WTC11 (cell line): ENCODE measurements at regions not wholly inside any gene's neighbourhood (a gene's known extent, or its start where the extent isn't known, plus 50 kb on each side); places are given as distances from the start of the nearest gene placed in this dataset.

ENCODE experiments used
- ATAC-seq: fragments of 200-7000 bp; cut with Tn5 transposase; 2 replicates; pipeline ENCODE4 v1.10.0; 2021; ENCODE audit warnings: mild to moderate bottlenecking, moderate library complexity
- CTCF ChIA-PET: fragments of 300-600 bp; sonication (Branson Sonifier 250); formaldehyde crosslinking; loops from one replicate; lab custom pipeline; 2021; ENCODE audit warnings: antibody characterized with exemption; lab: Charles Lee
- POLR2A ChIA-PET: fragments of 350-600 bp; sonication (Branson Sonifier 250); formaldehyde crosslinking; loops from one replicate; lab custom pipeline; 2021; ENCODE audit warnings: antibody characterized with exemption; lab: Charles Lee
- DNase-seq: peaks from one replicate; pipeline ENCODE4 v3.0.0; 2021; ENCODE audit warnings: low spot score
- H3K27ac Mint-ChIP-seq: 2 replicates; pipeline ENCODE4 v1.8.0; 2021; ENCODE audit warnings: mixed read lengths
- H3K27me3 Mint-ChIP-seq: 2 replicates; pipeline ENCODE4 v1.8.0; 2021; ENCODE audit warnings: low read depth, mild to moderate bottlenecking, moderate library complexity, mixed read lengths
- H3K36me3 Mint-ChIP-seq: 2 replicates; pipeline ENCODE4 v1.8.0; 2021; ENCODE audit warnings: mixed read lengths
- H3K4me1 Mint-ChIP-seq: 2 replicates; pipeline ENCODE4 v1.8.0; 2022; ENCODE audit warnings: mixed read lengths
- H3K4me3 Mint-ChIP-seq: 2 replicates; pipeline ENCODE4 v1.8.0; 2021; ENCODE audit warnings: mild to moderate bottlenecking, moderate library complexity, mixed read lengths
- H3K9me3 Mint-ChIP-seq: 2 replicates; pipeline ENCODE4 v1.8.0; 2021; ENCODE audit warnings: mixed read lengths
- CREM ChIP-seq: sonication (generic); formaldehyde crosslinking; IDR thresholded peaks from 2 replicates; pipeline ENCODE4 v1.8.1; 2022; ENCODE audit warnings: mild to moderate bottlenecking, missing genetic modification reagents, moderate library complexity
- CTCF ChIP-seq: fragments of 200-600 bp; IDR thresholded peaks from 2 replicates; pipeline ENCODE4 v1.8.0; 2022; ENCODE audit warnings: antibody characterized with exemption
- FOXJ3 ChIP-seq: sonication (generic); formaldehyde crosslinking; IDR thresholded peaks from 2 replicates; pipeline ENCODE4 v1.9.0; 2021; ENCODE audit warnings: missing genetic modification reagents, mild to moderate bottlenecking, borderline replicate concordance
- FOXP4 ChIP-seq: sonication (generic); formaldehyde crosslinking; IDR thresholded peaks from 2 replicates; pipeline ENCODE4 v1.8.0; 2022; ENCODE audit warnings: mild to moderate bottlenecking, missing genetic modification reagents
- HMGA2 ChIP-seq: fragments of 250-450 bp; sonication (Bioruptor Pico); IDR thresholded peaks from 2 replicates; pipeline ENCODE4 v1.4.0; 2021; ENCODE audit warnings: mild to moderate bottlenecking, moderate library complexity
- IRF1 ChIP-seq: sonication (generic); formaldehyde crosslinking; IDR thresholded peaks from 2 replicates; pipeline ENCODE4 v1.8.0; 2023; ENCODE audit warnings: missing genetic modification reagents
- JUN ChIP-seq: sonication (generic); formaldehyde crosslinking; IDR thresholded peaks from 2 replicates; pipeline ENCODE4 v1.8.0; 2023; ENCODE audit warnings: mild to moderate bottlenecking, missing genetic modification reagents
- MLX ChIP-seq: sonication (generic); formaldehyde crosslinking; IDR thresholded peaks from 2 replicates; pipeline ENCODE4 v1.8.1; 2023; ENCODE audit warnings: mild to moderate bottlenecking, missing genetic modification reagents, moderate library complexity
- MYBL2 ChIP-seq: sonication (generic); formaldehyde crosslinking; IDR thresholded peaks from 2 replicates; pipeline ENCODE4 v1.8.1; 2023; ENCODE audit warnings: mild to moderate bottlenecking, moderate library complexity, missing genetic modification reagents
- NFYB ChIP-seq: sonication (generic); formaldehyde crosslinking; conservative IDR thresholded peaks from 2 replicates; pipeline ENCODE4 v1.8.0; 2022; ENCODE audit warnings: low read depth, missing genetic modification reagents
- NR2C2 ChIP-seq: sonication (generic); formaldehyde crosslinking; IDR thresholded peaks from 2 replicates; pipeline ENCODE4 v1.8.0; 2022; ENCODE audit warnings: mild to moderate bottlenecking, missing genetic modification reagents
- PRRX2 ChIP-seq: fragments of 250-450 bp; sonication (Bioruptor Pico); IDR thresholded peaks from 2 replicates; pipeline ENCODE4 v1.8.0; 2021; ENCODE audit warnings: mild to moderate bottlenecking
- RORB ChIP-seq: fragments of 250-450 bp; sonication (Bioruptor Pico); IDR thresholded peaks from 2 replicates; pipeline ENCODE4 v1.9.0; 2021; ENCODE audit warnings: mild to moderate bottlenecking
- SMAD3 ChIP-seq: sonication (generic); formaldehyde crosslinking; IDR thresholded peaks from 2 replicates; pipeline ENCODE4 v1.8.0; 2022; ENCODE audit warnings: missing genetic modification reagents, mild to moderate bottlenecking, borderline replicate concordance
- STAT6 ChIP-seq: sonication (generic); formaldehyde crosslinking; conservative IDR thresholded peaks from 2 replicates; pipeline ENCODE4 v1.8.1; 2023; ENCODE audit warnings: mild to moderate bottlenecking, low read depth, missing genetic modification reagents, moderate library complexity
- TCF7 ChIP-seq: sonication (generic); formaldehyde crosslinking; IDR thresholded peaks from 2 replicates; pipeline ENCODE4 v1.8.0; 2022; ENCODE audit warnings: mild to moderate bottlenecking, low read depth, missing genetic modification reagents, moderate library complexity
- ZBTB21 ChIP-seq: sonication (generic); formaldehyde crosslinking; IDR thresholded peaks from 2 replicates; pipeline ENCODE4 v1.8.1; 2023; ENCODE audit warnings: mild to moderate bottlenecking, missing genetic modification reagents, borderline replicate concordance
- ZNF138 ChIP-seq: sonication (generic); formaldehyde crosslinking; conservative IDR thresholded peaks from 2 replicates; pipeline ENCODE4 v1.8.1; 2022; ENCODE audit warnings: mild to moderate bottlenecking, moderate library complexity, missing genetic modification reagents
- ZNF232 ChIP-seq: sonication (generic); formaldehyde crosslinking; IDR thresholded peaks from 2 replicates; pipeline ENCODE4 v1.8.0; 2022; ENCODE audit warnings: mild to moderate bottlenecking, missing genetic modification reagents
- ZNF416 ChIP-seq: fragments of 250-450 bp; sonication (Bioruptor Pico); IDR thresholded peaks from 2 replicates; pipeline ENCODE4 v1.9.0; 2021; ENCODE audit warnings: mild to moderate bottlenecking, inconsistent platforms
- TF ChIP-seq, protein P1 (sequence below): fragments of 250-450 bp; sonication (Bioruptor Pico); conservative IDR thresholded peaks from 2 replicates; pipeline ENCODE4 v1.9.0; 2021; ENCODE audit warnings: mild to moderate bottlenecking
- TF ChIP-seq, protein P2 (sequence below): fragments of 250-450 bp; sonication (Bioruptor Pico); IDR thresholded peaks from 2 replicates; pipeline ENCODE4 v2.1.2; 2022; ENCODE audit warnings: mild to moderate bottlenecking, moderate library complexity
- TF ChIP-seq, protein P3 (sequence below): sonication (generic); formaldehyde crosslinking; IDR thresholded peaks from 2 replicates; pipeline ENCODE4 v1.8.1; 2022; ENCODE audit warnings: low read depth, missing genetic modification reagents, borderline replicate concordance

GRCh38 chrX:110472265-110472664, 113.6 kb downstream of the RTL9 start (continued):
- TF ChIP-seq IRF1 (no peak), PRRX2 (CRISPR knock-in tag) (no peak), NR2C2 (CRISPR knock-in tag) (no peak), FOXJ3 (CRISPR knock-in tag) (no peak), JUN (CRISPR knock-in tag) (no peak), ZNF232 (CRISPR knock-in tag) (no peak), CTCF (no peak), NFYB (no peak)
- TF ChIP-seq, protein P1, sequence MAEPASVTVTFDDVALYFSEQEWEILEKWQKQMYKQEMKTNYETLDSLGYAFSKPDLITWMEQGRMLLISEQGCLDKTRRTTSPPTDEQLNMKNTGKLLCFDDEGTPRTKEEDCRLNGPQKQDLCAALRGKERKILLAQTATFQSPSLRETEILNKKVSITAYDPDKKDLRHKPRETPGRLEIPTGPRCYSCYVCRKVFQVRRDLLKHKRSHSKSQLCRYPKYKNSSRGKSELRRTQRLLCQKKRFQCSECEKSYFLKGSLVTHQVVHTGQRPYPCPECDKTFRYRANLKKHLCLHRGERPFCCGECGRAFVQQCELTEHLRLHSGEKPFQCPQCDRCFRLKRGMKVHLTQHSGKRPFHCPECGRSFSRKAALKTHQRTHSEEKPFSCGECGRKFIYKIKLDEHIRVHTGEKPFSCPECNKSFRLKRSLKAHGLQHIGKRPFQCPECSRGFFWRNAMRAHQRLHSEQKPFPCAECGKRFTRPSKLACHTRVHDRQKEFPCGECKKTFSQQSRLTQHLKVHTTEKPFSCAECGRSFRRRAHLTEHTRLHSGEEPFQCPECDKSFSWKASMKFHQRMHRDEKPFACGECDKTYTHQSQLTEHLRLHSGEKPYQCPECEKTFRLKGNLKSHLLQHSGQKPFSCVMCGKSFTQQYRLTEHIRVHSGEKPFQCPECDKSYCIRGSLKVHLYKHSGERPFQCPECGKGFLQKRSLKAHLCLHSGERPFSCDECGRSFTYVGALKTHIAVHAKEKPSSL (CRISPR knock-in tag), result no peak

DNA sequence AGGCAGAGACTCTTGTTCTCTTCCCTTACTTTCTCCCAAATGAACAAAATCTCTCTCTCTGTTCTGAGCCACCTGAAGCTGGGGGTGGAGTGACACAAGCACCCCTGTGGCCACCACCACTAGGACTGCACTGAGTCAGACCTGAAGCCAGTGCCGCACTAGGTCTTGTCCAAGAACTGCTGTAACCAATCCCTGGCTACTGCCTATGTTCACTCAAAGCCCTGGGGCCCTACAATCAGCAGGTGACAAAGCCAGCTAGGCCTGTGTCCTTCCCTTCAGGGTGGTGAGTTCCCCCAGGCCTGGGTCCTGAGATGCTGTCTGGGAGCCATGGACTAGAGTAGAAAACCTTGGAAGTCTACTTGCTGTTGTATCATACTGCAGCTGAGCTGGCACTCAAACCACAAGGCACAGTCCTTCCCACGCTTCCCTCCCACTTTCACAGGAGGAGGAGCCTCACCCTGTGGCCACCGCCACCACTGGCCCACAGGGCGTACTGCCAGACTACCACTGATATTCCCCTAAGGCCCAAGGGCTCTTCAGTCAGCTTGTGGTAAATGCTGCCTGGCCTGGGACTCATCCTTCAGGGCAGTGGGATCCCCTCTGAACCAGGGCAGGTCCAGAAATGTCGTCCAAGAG, 119.1 kb downstream of the RTL9 start:
- POLR2A ChIA-PET, result no interaction called here
- Mint-ChIP-seq H3K4me1 (no peaks in the 10 kb centered on the region), H3K27me3 (no peaks in the 10 kb centered on the region), H3K9me3 (no peaks in the 10 kb centered on the region), H3K27ac (no peak overlapping the region), H3K4me3 (no peak overlapping the region), H3K36me3 (no peaks in the 10 kb centered on the region)
- ATAC-seq, result 0 out of 2 replicates have a peak, but pooled peaks have one; percentile 24
- DNase-seq, result no peak
- CTCF ChIA-PET, result no interaction called here
- no peak for TF ChIP-seq ZNF416
- TF ChIP-seq SMAD3, result no peak
- TF ChIP-seq CREM (CRISPR knock-in tag), result no peak
- TF ChIP-seq MYBL2, result no peak
- TF ChIP-seq ZNF138 (CRISPR knock-in tag), result no peak
- TF ChIP-seq IRF1, result no peak
- TF ChIP-seq FOXP4 (CRISPR knock-in tag), result no peak
- TF ChIP-seq, protein P2, sequence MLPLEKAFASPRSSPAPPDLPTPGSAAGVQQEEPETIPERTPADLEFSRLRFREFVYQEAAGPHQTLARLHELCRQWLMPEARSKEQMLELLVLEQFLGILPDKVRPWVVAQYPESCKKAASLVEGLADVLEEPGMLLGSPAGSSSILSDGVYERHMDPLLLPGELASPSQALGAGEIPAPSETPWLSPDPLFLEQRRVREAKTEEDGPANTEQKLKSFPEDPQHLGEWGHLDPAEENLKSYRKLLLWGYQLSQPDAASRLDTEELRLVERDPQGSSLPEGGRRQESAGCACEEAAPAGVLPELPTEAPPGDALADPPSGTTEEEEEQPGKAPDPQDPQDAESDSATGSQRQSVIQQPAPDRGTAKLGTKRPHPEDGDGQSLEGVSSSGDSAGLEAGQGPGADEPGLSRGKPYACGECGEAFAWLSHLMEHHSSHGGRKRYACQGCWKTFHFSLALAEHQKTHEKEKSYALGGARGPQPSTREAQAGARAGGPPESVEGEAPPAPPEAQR (CRISPR knock-in tag), result no peak
- no peak for TF ChIP-seq HMGA2
- TF ChIP-seq RORB (CRISPR knock-in tag), result no peak
- TF ChIP-seq MLX (CRISPR knock-in tag), result no peak
- TF ChIP-seq NR2C2 (CRISPR knock-in tag), result no peak
- no peak for TF ChIP-seq TCF7 (CRISPR knock-in tag)
- TF ChIP-seq STAT6 (CRISPR knock-in tag), result no peak
- TF ChIP-seq ZBTB21, result no peak
- TF ChIP-seq, protein P3, sequence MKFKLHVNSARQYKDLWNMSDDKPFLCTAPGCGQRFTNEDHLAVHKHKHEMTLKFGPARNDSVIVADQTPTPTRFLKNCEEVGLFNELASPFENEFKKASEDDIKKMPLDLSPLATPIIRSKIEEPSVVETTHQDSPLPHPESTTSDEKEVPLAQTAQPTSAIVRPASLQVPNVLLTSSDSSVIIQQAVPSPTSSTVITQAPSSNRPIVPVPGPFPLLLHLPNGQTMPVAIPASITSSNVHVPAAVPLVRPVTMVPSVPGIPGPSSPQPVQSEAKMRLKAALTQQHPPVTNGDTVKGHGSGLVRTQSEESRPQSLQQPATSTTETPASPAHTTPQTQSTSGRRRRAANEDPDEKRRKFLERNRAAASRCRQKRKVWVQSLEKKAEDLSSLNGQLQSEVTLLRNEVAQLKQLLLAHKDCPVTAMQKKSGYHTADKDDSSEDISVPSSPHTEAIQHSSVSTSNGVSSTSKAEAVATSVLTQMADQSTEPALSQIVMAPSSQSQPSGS (CRISPR knock-in tag), result no peak
